ENCODE measurements at regions not wholly inside any gene's neighbourhood (a gene's known extent, or its start where the extent isn't known, plus 50 kb on each side); places are given as distances from the start of the nearest gene placed in this dataset.

- H3K27me3 Mint-ChIP-seq (ENCODE audit: insufficient read depth, unreplicated experiment) = no peaks in the 10 kb centered on the region
- CTCF ChIA-PET = no interaction called here
- POLR2A ChIA-PET = no interaction called here
- TF ChIP-seq CTCF (IDR thresholded peaks at IDR 0.05; ENCODE audit: insufficient read depth in 1 of 2, low read depth in 1 of 2, low read length in 1 of 2, severe bottlenecking in 1 of 2, unreplicated experiment in 1 of 2) = no peak
- H3K4me3 ChIP-seq (ENCODE audit: low read depth, low read length) = no peak overlapping the region
- no peaks in the 10 kb centered on the region for H3K36me3 ChIP-seq (ENCODE audit: control insufficient read depth, insufficient read depth, low read length)
- no peaks in the 10 kb centered on the region for H3K27me3 ChIP-seq (replicated peaks; ENCODE audit: control insufficient read depth, insufficient read depth, low read length)
- no peak overlapping the region for H3K27ac Mint-ChIP-seq (ENCODE audit: unreplicated experiment)
- BruUV-seq (replicated peaks) = no TSS peak
- no peaks in the 10 kb centered on the region for H3K4me1 Mint-ChIP-seq (ENCODE audit: low read depth, unreplicated experiment)
- no peaks in the 10 kb centered on the region for H3K36me3 Mint-ChIP-seq (ENCODE audit: insufficient read depth, unreplicated experiment)
- no peaks in the 10 kb centered on the region for H3K4me1 ChIP-seq
- no peak overlapping the region for H3K4me3 Mint-ChIP-seq (ENCODE audit: unreplicated experiment)
- no peaks in the 10 kb centered on the region for H3K9me3 ChIP-seq
- intact Hi-C loops (cut with micrococcal nuclease; ENCODE audit: unreplicated experiment) = no loop called here
- no peak for DNase-seq
- H3K9me3 Mint-ChIP-seq (ENCODE audit: unreplicated experiment) = no peaks in the 10 kb centered on the region
Observed at GRCh38 chr7:136652635-136653370, 215.6 kb upstream of the CHRM2 start.

DNA sequence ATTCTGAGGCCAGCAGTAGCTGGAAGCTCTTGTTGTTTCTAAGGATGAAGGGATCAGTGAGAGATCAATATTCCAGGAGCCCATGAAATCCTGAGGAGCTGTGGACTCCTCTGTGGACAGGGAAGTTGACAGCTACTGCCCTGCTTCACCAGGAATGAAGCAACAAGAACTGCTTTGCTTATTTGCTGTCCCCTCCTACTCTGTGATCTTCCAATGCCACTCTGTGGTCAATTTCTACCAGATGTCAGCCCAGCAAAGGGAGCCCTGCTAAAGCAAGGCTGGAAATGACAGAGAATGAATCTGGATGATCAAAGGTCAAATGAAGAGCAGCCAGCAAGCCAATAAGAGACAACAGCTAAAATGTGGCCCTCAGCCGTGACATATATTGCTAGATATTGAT is 227.5 kb upstream of the CHRM2 start:
- H3K4me3 ChIP-seq (ENCODE audit: low read depth, low read length) = no peak overlapping the region
- Mint-ChIP-seq H3K27ac (ENCODE audit: unreplicated experiment) (no peak overlapping the region), H3K4me1 (ENCODE audit: low read depth, unreplicated experiment) (no peaks in the 10 kb centered on the region), H3K27me3 (ENCODE audit: insufficient read depth, unreplicated experiment) (peaks cover 4% of the 10 kb centered on the region), H3K36me3 (ENCODE audit: insufficient read depth, unreplicated experiment) (no peaks in the 10 kb centered on the region), H3K9me3 (ENCODE audit: unreplicated experiment) (no peaks in the 10 kb centered on the region), H3K4me3 (ENCODE audit: unreplicated experiment) (no peak overlapping the region)
- H3K4me1 ChIP-seq = no peaks in the 10 kb centered on the region
- H3K36me3 ChIP-seq (ENCODE audit: control insufficient read depth, insufficient read depth, low read length) = no peaks in the 10 kb centered on the region
- ChIA-PET CTCF (no interaction called here), POLR2A (no interaction called here)
- intact Hi-C loops (cut with micrococcal nuclease; ENCODE audit: unreplicated experiment) = no loop called here
- no peak for DNase-seq
- no peak for TF ChIP-seq CTCF (IDR thresholded peaks at IDR 0.05; ENCODE audit: insufficient read depth in 1 of 2, low read depth in 1 of 2, low read length in 1 of 2, severe bottlenecking in 1 of 2, unreplicated experiment in 1 of 2)
- no peaks in the 10 kb centered on the region for H3K9me3 ChIP-seq
- no peaks in the 10 kb centered on the region for H3K27me3 ChIP-seq (replicated peaks; ENCODE audit: control insufficient read depth, insufficient read depth, low read length)
- no TSS peak for BruUV-seq (replicated peaks)

DNA sequence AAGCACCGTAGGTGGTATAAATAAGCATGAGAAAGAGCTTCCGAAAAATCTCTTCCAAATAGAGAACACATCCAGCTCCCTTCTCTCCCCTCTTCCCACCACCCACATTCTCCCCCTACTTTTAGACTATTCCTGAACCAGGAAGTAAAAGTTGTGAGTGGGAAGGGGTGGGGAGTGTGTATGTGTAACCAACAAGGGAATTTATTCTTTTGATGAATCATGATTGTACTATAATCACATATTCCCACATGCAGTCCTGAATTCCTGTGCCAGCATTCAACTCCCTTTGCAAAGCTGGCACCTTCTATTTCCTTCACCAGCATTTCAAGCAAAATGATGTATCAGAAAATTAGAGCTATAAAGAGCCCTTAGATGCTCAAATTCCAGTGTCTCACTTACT is 230.6 kb upstream of the CHRM2 start:
- no TSS peak for BruUV-seq (replicated peaks)
- DNase-seq = no peak
- H3K4me3 Mint-ChIP-seq (ENCODE audit: unreplicated experiment) = no peak overlapping the region
- H3K9me3 ChIP-seq = no peaks in the 10 kb centered on the region
- H3K27ac Mint-ChIP-seq (ENCODE audit: unreplicated experiment) = no peak overlapping the region
- H3K27me3 ChIP-seq (replicated peaks; ENCODE audit: control insufficient read depth, insufficient read depth, low read length) = no peaks in the 10 kb centered on the region
- no peak for TF ChIP-seq CTCF (IDR thresholded peaks at IDR 0.05; ENCODE audit: insufficient read depth in 1 of 2, low read depth in 1 of 2, low read length in 1 of 2, severe bottlenecking in 1 of 2, unreplicated experiment in 1 of 2)
- no peaks in the 10 kb centered on the region for H3K4me1 Mint-ChIP-seq (ENCODE audit: low read depth, unreplicated experiment)
- no peaks in the 10 kb centered on the region for H3K9me3 Mint-ChIP-seq (ENCODE audit: unreplicated experiment)
- no peaks in the 10 kb centered on the region for H3K36me3 Mint-ChIP-seq (ENCODE audit: insufficient read depth, unreplicated experiment)
- H3K27me3 Mint-ChIP-seq (ENCODE audit: insufficient read depth, unreplicated experiment) = no peaks in the 10 kb centered on the region
- ChIA-PET CTCF (no interaction called here), POLR2A (no interaction called here)
- no peak overlapping the region for H3K4me3 ChIP-seq (ENCODE audit: low read depth, low read length)
- no peaks in the 10 kb centered on the region for H3K36me3 ChIP-seq (ENCODE audit: control insufficient read depth, insufficient read depth, low read length)
- no peaks in the 10 kb centered on the region for H3K4me1 ChIP-seq
- intact Hi-C loops (cut with micrococcal nuclease; ENCODE audit: unreplicated experiment) = no loop called here
